LNCaP clone FGC (cell line): ENCODE measurements at regions not wholly inside any gene's neighbourhood (a gene's known extent, or its start where the extent isn't known, plus 50 kb on each side); places are given as distances from the start of the nearest gene placed in this dataset.

ENCODE experiments used
- DNase-seq: peaks from one replicate; pipeline ENCODE4 v3.0.0-alpha.2; 2011; ENCODE audit warnings: low read depth
- H3K4me3 ChIP-seq: 2 replicates; pipeline ENCODE4 v1.5.1; 2011; ENCODE audit warnings: mild to moderate bottlenecking, low read depth, low read length, control low read depth
- TF ChIP-seq, protein P1 (sequence below): IDR thresholded peaks from 2 replicates; pipeline ENCODE4 v1.5.1; 2012; ENCODE audit warnings: mild to moderate bottlenecking; ENCODE audit not compliant: control insufficient read depth, insufficient read depth; ENCODE audit errors: extremely low read depth

DNA sequence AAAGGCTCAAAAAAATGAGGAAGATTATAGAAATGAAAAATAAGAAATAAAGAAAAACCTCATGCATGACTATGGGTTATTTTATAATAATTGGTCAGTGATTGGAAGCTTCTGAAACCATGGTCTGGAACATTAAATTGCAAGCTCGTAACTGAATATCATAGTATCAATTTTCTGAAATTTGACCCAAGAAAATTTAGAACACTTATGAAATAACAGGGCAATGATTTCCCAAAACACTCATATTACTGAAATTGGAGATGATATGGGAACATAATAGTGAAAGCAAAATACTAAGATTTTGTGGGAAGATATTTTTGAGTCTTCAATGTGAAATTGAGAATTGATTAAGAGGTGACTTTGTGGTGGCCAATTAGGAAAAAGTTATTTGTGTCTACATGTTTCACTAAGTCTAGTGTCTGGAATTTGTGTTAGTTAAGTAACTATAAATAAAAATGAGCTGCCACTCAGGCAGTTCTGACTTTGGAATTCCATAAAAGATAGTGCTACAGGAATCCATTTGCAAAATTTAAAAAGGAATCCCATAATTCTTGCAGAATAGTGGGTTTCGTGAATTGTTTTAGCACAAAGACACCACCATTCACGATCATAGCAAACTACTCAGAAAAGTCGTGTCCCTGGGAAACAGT, 603.0 kb downstream of the LMO7 start:
- no peak for DNase-seq
- TF ChIP-seq, protein P1, sequence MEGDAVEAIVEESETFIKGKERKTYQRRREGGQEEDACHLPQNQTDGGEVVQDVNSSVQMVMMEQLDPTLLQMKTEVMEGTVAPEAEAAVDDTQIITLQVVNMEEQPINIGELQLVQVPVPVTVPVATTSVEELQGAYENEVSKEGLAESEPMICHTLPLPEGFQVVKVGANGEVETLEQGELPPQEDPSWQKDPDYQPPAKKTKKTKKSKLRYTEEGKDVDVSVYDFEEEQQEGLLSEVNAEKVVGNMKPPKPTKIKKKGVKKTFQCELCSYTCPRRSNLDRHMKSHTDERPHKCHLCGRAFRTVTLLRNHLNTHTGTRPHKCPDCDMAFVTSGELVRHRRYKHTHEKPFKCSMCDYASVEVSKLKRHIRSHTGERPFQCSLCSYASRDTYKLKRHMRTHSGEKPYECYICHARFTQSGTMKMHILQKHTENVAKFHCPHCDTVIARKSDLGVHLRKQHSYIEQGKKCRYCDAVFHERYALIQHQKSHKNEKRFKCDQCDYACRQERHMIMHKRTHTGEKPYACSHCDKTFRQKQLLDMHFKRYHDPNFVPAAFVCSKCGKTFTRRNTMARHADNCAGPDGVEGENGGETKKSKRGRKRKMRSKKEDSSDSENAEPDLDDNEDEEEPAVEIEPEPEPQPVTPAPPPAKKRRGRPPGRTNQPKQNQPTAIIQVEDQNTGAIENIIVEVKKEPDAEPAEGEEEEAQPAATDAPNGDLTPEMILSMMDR, result no peak
- no peak overlapping the region for H3K4me3 ChIP-seq

DNA sequence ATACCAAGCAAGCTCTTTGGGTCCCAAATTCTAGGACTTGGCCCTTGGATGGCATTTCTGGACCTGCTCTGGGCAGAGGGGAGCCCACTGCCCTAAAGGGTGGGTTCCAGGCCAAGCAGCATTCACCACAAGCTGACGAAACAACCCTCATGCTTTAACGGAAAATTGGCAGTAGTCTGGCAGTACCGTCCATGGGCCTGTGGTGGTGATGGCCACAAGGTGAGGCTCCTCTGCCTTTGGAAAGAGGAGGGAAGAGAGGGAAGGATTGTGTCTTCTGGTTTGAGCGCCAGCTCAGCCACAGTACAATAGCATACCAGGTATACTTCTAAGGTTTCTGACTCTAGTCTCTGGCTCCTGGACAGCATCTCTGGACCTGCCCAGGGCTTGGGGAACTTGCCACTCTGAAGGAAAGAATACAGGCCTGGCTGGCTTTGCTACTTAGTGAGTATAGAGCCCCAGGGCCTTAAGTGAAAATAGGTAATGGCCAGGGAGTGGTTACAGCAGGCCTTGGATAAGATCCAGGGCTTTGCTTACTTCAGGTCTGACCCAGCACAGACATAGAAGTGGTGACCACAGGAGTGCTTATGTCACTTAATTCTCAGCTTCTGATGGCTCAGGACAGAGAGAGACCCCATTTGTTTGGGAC, 595.5 kb downstream of the LMO7 start:
- H3K4me3 ChIP-seq, result no peak overlapping the region
- DNase-seq, result no peak
- TF ChIP-seq, protein P1, result no peak

GRCh38 chr13:76229281-76229680, 593.2 kb downstream of the LMO7 start:
- H3K4me3 ChIP-seq, result no peak overlapping the region
- TF ChIP-seq, protein P1, result no peak
- DNase-seq, result no peak

DNA sequence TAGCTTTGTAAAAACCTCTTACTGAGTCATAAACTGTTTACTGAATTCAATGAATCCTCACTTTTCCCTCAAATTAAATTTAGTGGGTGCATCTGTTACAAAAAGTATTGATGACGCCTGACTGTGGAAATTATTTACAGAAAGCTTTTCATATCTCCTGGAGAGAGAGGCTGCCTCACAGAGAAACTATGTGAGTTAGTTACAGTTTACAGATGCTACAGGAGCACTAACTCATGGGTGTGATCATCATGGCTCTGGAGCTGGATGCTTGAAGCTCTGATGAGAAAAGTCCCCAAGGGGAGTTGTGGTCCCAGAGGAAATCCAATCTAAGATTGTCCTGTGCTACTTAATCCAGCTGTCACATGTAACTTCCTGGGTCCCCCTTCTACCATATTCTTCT, 590.8 kb downstream of the LMO7 start:
- no peak for DNase-seq
- TF ChIP-seq, protein P1, result no peak
- no peak overlapping the region for H3K4me3 ChIP-seq

DNA sequence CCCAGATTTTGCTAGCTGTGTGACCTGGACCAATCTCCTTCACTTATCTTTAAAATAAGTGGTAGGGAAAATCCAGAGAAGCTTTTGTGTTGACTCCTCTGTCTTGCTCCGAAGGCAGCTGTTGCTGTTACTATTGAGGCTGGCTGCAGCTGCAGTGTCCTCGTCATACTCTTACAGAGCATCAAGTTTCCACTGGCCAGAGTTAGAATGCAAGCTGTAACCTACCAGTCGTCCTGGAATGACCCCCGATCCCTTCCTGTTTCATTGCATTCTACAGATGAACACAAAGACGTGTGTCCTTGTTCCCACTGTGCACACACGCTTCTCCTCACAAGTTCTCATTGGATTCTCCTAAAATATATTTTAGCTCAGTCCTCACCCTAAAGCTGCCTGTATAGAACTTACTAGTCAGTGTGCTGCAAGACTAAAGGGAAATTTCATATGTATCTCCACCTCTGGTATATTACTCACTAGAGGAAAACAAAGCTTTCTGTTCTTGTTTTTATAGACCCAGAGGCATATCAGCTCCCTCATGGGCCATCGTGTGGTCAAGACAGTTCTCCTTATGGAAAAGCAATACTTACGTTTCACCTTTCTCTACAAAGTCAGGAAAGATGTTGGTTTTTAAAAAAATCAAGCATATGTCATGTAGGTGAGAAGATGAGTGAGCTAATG, 589.8 kb downstream of the LMO7 start:
- no peak overlapping the region for H3K4me3 ChIP-seq
- DNase-seq, result no peak
- TF ChIP-seq, protein P1, result no peak

GRCh38 chr13:76223999-76224398, 587.9 kb downstream of the LMO7 start:
- TF ChIP-seq, protein P1, result no peak
- H3K4me3 ChIP-seq, result no peak overlapping the region
- DNase-seq, result no peak
